B cell (primary cell): ENCODE measurements at regions not wholly inside any gene's neighbourhood (a gene's known extent, or its start where the extent isn't known, plus 50 kb on each side); places are given as distances from the start of the nearest gene placed in this dataset.

Experiments
- ATAC-seq: fragments of 200-7000 bp; cut with Tn5 transposase; one replicate; pipeline ENCODE4 v1.10.0; 2021; ENCODE audit warnings: low read depth, mild to moderate bottlenecking, moderate number of reproducible peaks, moderate library complexity
- CTCF ChIA-PET: fragments of 350-600 bp; sonication (Branson Sonifier 250); formaldehyde crosslinking; loops from one replicate; lab custom pipeline; 2021; ENCODE audit warnings: antibody characterized with exemption, inconsistent platforms; lab: Charles Lee
- POLR2A ChIA-PET: fragments of 350-600 bp; sonication (Branson Sonifier 250); formaldehyde crosslinking; loops from one replicate; lab custom pipeline; 2021; ENCODE audit warnings: antibody characterized with exemption; lab: Charles Lee
- DNase-seq: peaks from one replicate; pipeline ENCODE4 v3.0.0; 2013
- H2AFZ ChIP-seq: 2 replicates; pipeline ENCODE4 v1.6.1; 2012; ENCODE audit warnings: mild to moderate bottlenecking, low read depth, low read length; ENCODE audit not compliant: insufficient read depth, poor library complexity, severe bottlenecking
- H3K27ac ChIP-seq, 2 donors: 1 replicate in 1 of 2; 2 replicates in 1 of 2; pipeline ENCODE4 v1.5.1; 2012 to 2013; ENCODE audit warnings: low read length in 2 of 2, mild to moderate bottlenecking in 2 of 2, moderate library complexity in 1 of 2
- H3K27me3 ChIP-seq, 4 experiments: fragments of 200-600 bp in 1 of 4; sonication (generic) in 1 of 4; replicated peaks in 1 of 4; 1 replicate in 2 of 4; 2 replicates in 2 of 4; pipeline versions ENCODE4 v1.6.1 to v1.7.0; 2013 to 2016; ENCODE audit warnings: low read length in 3 of 4, mild to moderate bottlenecking in 2 of 4, mixed read lengths in 1 of 4, moderate library complexity in 1 of 4; ENCODE audit not compliant: insufficient read depth in 4 of 4, control insufficient read depth in 3 of 4; ENCODE audit errors: control extremely low read depth in 1 of 4
- H3K36me3 ChIP-seq, 2 experiments: replicated peaks in 1 of 2; 1 replicate in 1 of 2; 2 replicates in 1 of 2; pipeline versions ENCODE4 v1.6.1 to v1.7.1; 2013; ENCODE audit warnings: low read length in 1 of 2; ENCODE audit not compliant: insufficient read depth in 2 of 2, control insufficient read depth in 1 of 2; ENCODE audit errors: control extremely low read depth in 1 of 2, extremely low read depth in 1 of 2
- H3K4me1 ChIP-seq, 2 donors: fragments of 200-600 bp in 1 of 2; sonication (generic) in 1 of 2; 1 replicate in 1 of 2; 2 replicates in 1 of 2; pipeline versions ENCODE4 v1.5.1 to v1.6.1; 2013 to 2017; ENCODE audit warnings: low read length in 2 of 2; ENCODE audit not compliant: control insufficient read depth in 2 of 2, insufficient read depth in 2 of 2
- H3K4me2 ChIP-seq: replicated peaks from 2 replicates; pipeline ENCODE3; 2012; ENCODE audit warnings: mild to moderate bottlenecking, low read depth, low read length; ENCODE audit not compliant: poor library complexity, severe bottlenecking
- H3K4me3 ChIP-seq, 5 experiments: fragments of 200-600 bp in 1 of 5; sonication (generic) in 1 of 5; 1 replicate in 3 of 5; 2 replicates in 2 of 5; pipeline versions ENCODE4 v1.5.1 to v1.7.0; 2011 to 2016; ENCODE audit warnings: low read length in 4 of 5, mild to moderate bottlenecking in 4 of 5, low read depth in 2 of 5, control low read depth in 1 of 5, moderate library complexity in 1 of 5; ENCODE audit not compliant: insufficient read depth in 1 of 5; ENCODE audit errors: control extremely low read depth in 1 of 5, extremely low read depth in 1 of 5
- H3K79me2 ChIP-seq: fragments of 200-600 bp; sonication (generic); one replicate; pipeline ENCODE4 v1.6.0; 2016; ENCODE audit warnings: low read length; ENCODE audit not compliant: control insufficient read depth, insufficient read depth
- H3K9ac ChIP-seq: fragments of 200-600 bp; sonication (generic); 2 replicates; pipeline ENCODE4 v1.6.1; 2017; ENCODE audit warnings: mild to moderate bottlenecking, low read length, moderate library complexity
- H3K9me3 ChIP-seq, 3 donors: one replicate each; pipeline versions ENCODE4 v1.6.1 to v1.7.1; 2013; ENCODE audit warnings: low read length in 2 of 3; ENCODE audit not compliant: control insufficient read depth in 2 of 3, insufficient read depth in 1 of 3; ENCODE audit errors: control extremely low read depth in 1 of 3
- H4K20me1 ChIP-seq: 2 replicates; pipeline ENCODE4 v1.6.0; 2012; ENCODE audit warnings: mild to moderate bottlenecking, low read length; ENCODE audit not compliant: insufficient read depth, control insufficient read depth, poor library complexity, severe bottlenecking
- H3K27ac Mint-ChIP-seq: one replicate; pipeline ENCODE4 v1.8.0; 2021; ENCODE audit warnings: mixed read lengths
- H3K27me3 Mint-ChIP-seq: one replicate; pipeline ENCODE4 v1.8.0; 2021; ENCODE audit warnings: mixed read lengths
- H3K4me1 Mint-ChIP-seq: one replicate; pipeline ENCODE4 v1.8.0; 2021; ENCODE audit warnings: mixed read lengths
- H3K4me3 Mint-ChIP-seq: one replicate; pipeline ENCODE4 v1.8.0; 2021; ENCODE audit warnings: mixed read lengths
- H3K9me3 Mint-ChIP-seq: one replicate; pipeline ENCODE4 v1.8.0; 2022; ENCODE audit warnings: mixed read lengths; ENCODE audit not compliant: insufficient read depth
- EZH2 ChIP-seq: IDR thresholded peaks from 2 replicates; pipeline ENCODE4 v1.6.1; 2012; ENCODE audit warnings: borderline replicate concordance, low read depth, mild to moderate bottlenecking, moderate library complexity, low read length; ENCODE audit not compliant: insufficient read depth, poor library complexity, severe bottlenecking
- WGBS: methylation state at CpG from one replicate; pipeline ENCODE4 v1.1.5; 2013; ENCODE audit warnings: missing lambda C conversion rate; ENCODE audit not compliant: insufficient coverage; 5-methylcytosine and 5-hydroxymethylcytosine counted together
- intact Hi-C: fragments of 100-400 bp; cut with micrococcal nuclease; formaldehyde crosslinking; loops from one replicate; pipeline ENCODE4 v1.10.0; 2022
- TF ChIP-seq, protein P1 (sequence below): fragments of 200-600 bp; IDR thresholded peaks from one replicate; pipeline ENCODE4 v1.8.0; 2022; ENCODE audit warnings: antibody characterized with exemption, mild to moderate bottlenecking

- intact Hi-C loops, result no loop called here
- ChIA-PET POLR2A (no interaction called here), CTCF (no interaction called here)
- no peak overlapping the region for H3K4me3 Mint-ChIP-seq
- TF ChIP-seq, protein P1, sequence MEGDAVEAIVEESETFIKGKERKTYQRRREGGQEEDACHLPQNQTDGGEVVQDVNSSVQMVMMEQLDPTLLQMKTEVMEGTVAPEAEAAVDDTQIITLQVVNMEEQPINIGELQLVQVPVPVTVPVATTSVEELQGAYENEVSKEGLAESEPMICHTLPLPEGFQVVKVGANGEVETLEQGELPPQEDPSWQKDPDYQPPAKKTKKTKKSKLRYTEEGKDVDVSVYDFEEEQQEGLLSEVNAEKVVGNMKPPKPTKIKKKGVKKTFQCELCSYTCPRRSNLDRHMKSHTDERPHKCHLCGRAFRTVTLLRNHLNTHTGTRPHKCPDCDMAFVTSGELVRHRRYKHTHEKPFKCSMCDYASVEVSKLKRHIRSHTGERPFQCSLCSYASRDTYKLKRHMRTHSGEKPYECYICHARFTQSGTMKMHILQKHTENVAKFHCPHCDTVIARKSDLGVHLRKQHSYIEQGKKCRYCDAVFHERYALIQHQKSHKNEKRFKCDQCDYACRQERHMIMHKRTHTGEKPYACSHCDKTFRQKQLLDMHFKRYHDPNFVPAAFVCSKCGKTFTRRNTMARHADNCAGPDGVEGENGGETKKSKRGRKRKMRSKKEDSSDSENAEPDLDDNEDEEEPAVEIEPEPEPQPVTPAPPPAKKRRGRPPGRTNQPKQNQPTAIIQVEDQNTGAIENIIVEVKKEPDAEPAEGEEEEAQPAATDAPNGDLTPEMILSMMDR, result no peak
- TF ChIP-seq EZH2, result no peak
- Histone ChIP-seq H3K79me2 (no peaks in the 10 kb centered on the region), H3K4me2 (no peak overlapping the region), H3K9me3 (no peaks in the 10 kb centered on the region), H2AFZ (no peak overlapping the region), H4K20me1 (no peaks in the 10 kb centered on the region), H3K4me1 (no peaks in the 10 kb centered on the region), H3K9ac (no peak overlapping the region), H3K4me3 (no peak overlapping the region), H3K36me3 (no peaks in the 10 kb centered on the region), H3K27me3 (no peaks in the 10 kb centered on the region), H3K27ac (no peak overlapping the region)
- H3K27ac Mint-ChIP-seq, result no peak overlapping the region
- no peaks in the 10 kb centered on the region for H3K9me3 Mint-ChIP-seq
- no peaks in the 10 kb centered on the region for H3K4me1 Mint-ChIP-seq
- WGBS, result no CpG with 5 or more reads among the region's 3 CpGs
- DNase-seq, result no peak
- ATAC-seq, result no peak
- H3K27me3 Mint-ChIP-seq, result no peaks in the 10 kb centered on the region
These were observed 1082.3 kb upstream of the ADGRL3 start for GRCh38 chr4:60117726-60118323.

DNA sequence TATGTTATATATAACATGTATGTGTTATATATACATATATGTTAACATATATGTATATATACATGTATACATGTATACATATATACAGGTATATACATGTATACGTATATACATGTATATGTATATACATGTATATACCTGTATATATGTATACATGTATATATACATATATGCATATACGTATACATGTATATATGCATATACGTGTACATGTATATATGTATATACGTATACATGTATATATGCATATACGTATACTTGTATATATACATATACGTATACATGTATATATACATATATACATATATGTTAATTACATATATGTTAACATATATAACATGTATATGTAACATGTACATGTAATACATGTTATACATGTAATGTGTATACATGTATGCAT is 1077.3 kb upstream of the ADGRL3 start:
- no peaks in the 10 kb centered on the region for H4K20me1 ChIP-seq
- H3K4me3 ChIP-seq, result no peak overlapping the region
- no peak overlapping the region for H2AFZ ChIP-seq
- ATAC-seq (no peak), DNase-seq (no peak)
- H3K9ac ChIP-seq, result no peak overlapping the region
- H3K79me2 ChIP-seq, result no peaks in the 10 kb centered on the region
- intact Hi-C loops, result no loop called here
- TF ChIP-seq, protein P1, result no peak
- no peak for TF ChIP-seq EZH2
- Mint-ChIP-seq H3K4me1 (no peaks in the 10 kb centered on the region), H3K9me3 (peaks cover 2% of the 10 kb centered on the region), H3K4me3 (no peak overlapping the region), H3K27ac (no peak overlapping the region), H3K27me3 (no peaks in the 10 kb centered on the region)
- no CpG with 5 or more reads among the region's 6 CpGs for WGBS
- no peaks in the 10 kb centered on the region for H3K27me3 ChIP-seq
- H3K9me3 ChIP-seq, result no peaks in the 10 kb centered on the region
- H3K4me2 ChIP-seq, result no peak overlapping the region
- no peak overlapping the region for H3K27ac ChIP-seq
- ChIA-PET POLR2A (no interaction called here), CTCF (no interaction called here)
- no peaks in the 10 kb centered on the region for H3K4me1 ChIP-seq
- H3K36me3 ChIP-seq, result no peaks in the 10 kb centered on the region
